HFF-Myc (cell line): ENCODE measurements at regions not wholly inside any gene's neighbourhood (a gene's known extent, or its start where the extent isn't known, plus 50 kb on each side); places are given as distances from the start of the nearest gene placed in this dataset.

Source experiments
- DNase-seq: peaks from one replicate; pipeline ENCODE4 v3.0.0-alpha.2; 2011; ENCODE audit warnings: low read depth; ENCODE audit errors: extremely low read depth
- H3K4me3 ChIP-seq: replicated peaks from 2 replicates; pipeline ENCODE4 v1.5.1; 2011; ENCODE audit warnings: low read depth, mild to moderate bottlenecking, control low read depth, low read length
- CTCF ChIP-seq: IDR thresholded peaks from 2 replicates; pipeline ENCODE4 v1.5.1; 2012; ENCODE audit warnings: mild to moderate bottlenecking, low read depth, low read length, control low read depth; ENCODE audit errors: missing control alignments

- DNase-seq = no peak
- TF ChIP-seq CTCF = no peak
- H3K4me3 ChIP-seq = no peak overlapping the region
Measured at GRCh38 chr3:135448520-135448919, 517.0 kb upstream of the PPP2R3A start.

- no peak overlapping the region for H3K4me3 ChIP-seq
- DNase-seq = no peak
- no peak for TF ChIP-seq CTCF
Measured at GRCh38 chr3:135449046-135449445, 516.5 kb upstream of the PPP2R3A start.

- DNase-seq = no peak
- no peak overlapping the region for H3K4me3 ChIP-seq
- TF ChIP-seq CTCF = no peak
Measured at GRCh38 chr3:135451037-135451785, 514.3 kb upstream of the PPP2R3A start.

- no peak overlapping the region for H3K4me3 ChIP-seq
- TF ChIP-seq CTCF = no peak
- no peak for DNase-seq
Measured at GRCh38 chr3:135452881-135453280, 512.6 kb upstream of the PPP2R3A start.

- no peak overlapping the region for H3K4me3 ChIP-seq
- DNase-seq = no peak
- TF ChIP-seq CTCF = no peak
Measured at GRCh38 chr3:135453326-135453725, 512.2 kb upstream of the PPP2R3A start.

- H3K4me3 ChIP-seq = no peak overlapping the region
- no peak for DNase-seq
- no peak for TF ChIP-seq CTCF
Measured at GRCh38 chr3:135454890-135455289, 510.6 kb upstream of the PPP2R3A start.
